Smooth muscle cell (in vitro differentiated cells): ENCODE measurements at regions not wholly inside any gene's neighbourhood (a gene's known extent, or its start where the extent isn't known, plus 50 kb on each side); places are given as distances from the start of the nearest gene placed in this dataset.

Experiments
- DNase-seq: peaks from one replicate; lab custom pipeline; 2025; ENCODE audit not compliant: unreplicated experiment; lab: John Stamatoyannopoulos, UW
- H2AFZ ChIP-seq: fragments of 200-600 bp; sonication (generic); 2 replicates; pipeline ENCODE4 v1.6.0; 2016; ENCODE audit warnings: antibody characterized with exemption, low read depth, mild to moderate bottlenecking
- H3F3A ChIP-seq: fragments of 200-600 bp; sonication (generic); 2 replicates; pipeline ENCODE4 v1.6.0; 2017; ENCODE audit warnings: antibody characterized with exemption, low read depth
- H3K27ac ChIP-seq: fragments of 200-600 bp; sonication (generic); 2 replicates; pipeline ENCODE4 v1.5.1; 2016; ENCODE audit warnings: low read depth, mild to moderate bottlenecking
- H3K27me3 ChIP-seq: fragments of 200-600 bp; sonication (generic); 2 replicates; pipeline ENCODE4 v1.6.1; 2016; ENCODE audit warnings: low read depth, mild to moderate bottlenecking
- H3K36me3 ChIP-seq: fragments of 200-600 bp; sonication (generic); 2 replicates; pipeline ENCODE4 v1.5.1; 2016; ENCODE audit warnings: low read depth
- H3K4me1 ChIP-seq: fragments of 200-600 bp; sonication (generic); 2 replicates; pipeline ENCODE4 v1.5.1; 2016; ENCODE audit warnings: low read depth
- H3K4me2 ChIP-seq: fragments of 200-600 bp; sonication (generic); 2 replicates; pipeline ENCODE4 v1.6.0; 2016; ENCODE audit warnings: mild to moderate bottlenecking
- H3K4me3 ChIP-seq: fragments of 200-600 bp; sonication (generic); 2 replicates; pipeline ENCODE4 v1.5.1; 2016; ENCODE audit warnings: mild to moderate bottlenecking
- H3K79me2 ChIP-seq: fragments of 200-600 bp; sonication (generic); 2 replicates; pipeline ENCODE4 v1.6.0; 2016; ENCODE audit warnings: low read depth, mild to moderate bottlenecking
- H3K9ac ChIP-seq: fragments of 200-600 bp; sonication (generic); 2 replicates; pipeline ENCODE4 v1.6.0; 2016; ENCODE audit warnings: low read depth
- H3K9me3 ChIP-seq: fragments of 200-600 bp; sonication (generic); replicated peaks from 2 replicates; pipeline ENCODE4 v1.5.1; 2016; ENCODE audit warnings: low read depth
- H4K20me1 ChIP-seq: fragments of 200-600 bp; sonication (generic); 2 replicates; pipeline ENCODE4 v1.6.0; 2016; ENCODE audit warnings: low read depth
- CTCF ChIP-seq: fragments of 200-600 bp; sonication (generic); IDR thresholded peaks from 2 replicates; pipeline ENCODE4 v1.5.1; 2017; ENCODE audit warnings: borderline replicate concordance, mild to moderate bottlenecking, antibody characterized with exemption; ENCODE audit not compliant: insufficient read depth, poor library complexity, severe bottlenecking
- WGBS: methylation state at CpG from one replicate; pipeline ENCODE4 v1.1.7; 2016; ENCODE audit warnings: low lambda C conversion rate; 5-methylcytosine and 5-hydroxymethylcytosine counted together

GRCh38 chr14:101223127-101223526, 319.6 kb upstream of the RTL1 start:
- DNase-seq, result no peak
- TF ChIP-seq CTCF, result no peak
- H2AFZ ChIP-seq, result peak overlapping the region; percentile 73
- H3K36me3 ChIP-seq, result no peaks in the 10 kb centered on the region
- H3K9me3 ChIP-seq, result no peaks in the 10 kb centered on the region
- H3K4me1 ChIP-seq, result peaks cover 35% of the 10 kb centered on the region
- 65% methylated on average over 6 of the region's 6 CpGs for WGBS
- H3K27me3 ChIP-seq, result no peaks in the 10 kb centered on the region
- H3K9ac ChIP-seq, result no peak overlapping the region
- no peaks in the 10 kb centered on the region for H3K79me2 ChIP-seq
- H3K4me3 ChIP-seq, result no peak overlapping the region
- peaks cover 4% of the 10 kb centered on the region for H3F3A ChIP-seq
- H4K20me1 ChIP-seq, result no peaks in the 10 kb centered on the region
- no peak overlapping the region for H3K4me2 ChIP-seq
- H3K27ac ChIP-seq, result no peak overlapping the region

GRCh38 chr14:101223561-101224162, 320.1 kb upstream of the RTL1 start:
- Histone ChIP-seq H3K4me2 (no peak overlapping the region), H3K27me3 (no peaks in the 10 kb centered on the region), H4K20me1 (no peaks in the 10 kb centered on the region), H3K36me3 (no peaks in the 10 kb centered on the region), H3K27ac (no peak overlapping the region), H3F3A (peaks cover 4% of the 10 kb centered on the region), H3K4me3 (no peak overlapping the region), H3K4me1 (peaks cover 35% of the 10 kb centered on the region), H3K9ac (no peak overlapping the region), H2AFZ (peak overlapping the region; percentile 73), H3K9me3 (no peaks in the 10 kb centered on the region), H3K79me2 (no peaks in the 10 kb centered on the region)
- 81% methylated on average over 10 of the region's 10 CpGs for WGBS
- no peak for TF ChIP-seq CTCF
- no peak for DNase-seq

- H3K27me3 ChIP-seq, result no peaks in the 10 kb centered on the region
- H3K9ac ChIP-seq, result no peak overlapping the region
- no peak overlapping the region for H3K4me2 ChIP-seq
- H3K4me3 ChIP-seq, result no peak overlapping the region
- H3K27ac ChIP-seq, result no peak overlapping the region
- H3F3A ChIP-seq, result peaks cover 4% of the 10 kb centered on the region
- H4K20me1 ChIP-seq, result no peaks in the 10 kb centered on the region
- TF ChIP-seq CTCF, result no peak
- no peaks in the 10 kb centered on the region for H3K36me3 ChIP-seq
- peaks cover 28% of the 10 kb centered on the region for H3K4me1 ChIP-seq
- H3K79me2 ChIP-seq, result no peaks in the 10 kb centered on the region
- H2AFZ ChIP-seq, result no peak overlapping the region
- 69% methylated on average over 22 of the region's 22 CpGs for WGBS
- no peaks in the 10 kb centered on the region for H3K9me3 ChIP-seq
- no peak for DNase-seq
Observed at GRCh38 chr14:101224356-101225156, 321.0 kb upstream of the RTL1 start.
